Ishikawa (cell line): ENCODE measurements at regions not wholly inside any gene's neighbourhood (a gene's known extent, or its start where the extent isn't known, plus 50 kb on each side); places are given as distances from the start of the nearest gene placed in this dataset.

Experiments used
- CEBPB ChIP-seq: IDR thresholded peaks from 2 replicates; pipeline ENCODE4 v1.6.1; 2012
- CREB1 ChIP-seq: IDR thresholded peaks from 2 replicates; pipeline ENCODE4 v1.6.1; 2012; ENCODE audit warnings: low read depth
- EGR1 ChIP-seq: IDR thresholded peaks from 2 replicates; pipeline ENCODE4 v1.6.1; 2012
- EP300 ChIP-seq: IDR thresholded peaks from 2 replicates; pipeline ENCODE4 v1.6.1; 2012; ENCODE audit warnings: borderline replicate concordance
- FOXM1 ChIP-seq: IDR thresholded peaks from 2 replicates; pipeline ENCODE4 v1.6.1; 2012; ENCODE audit warnings: low read depth, borderline replicate concordance
- NFIC ChIP-seq: IDR thresholded peaks from 2 replicates; pipeline ENCODE4 v1.6.1; 2012
- RAD21 ChIP-seq: IDR thresholded peaks from 2 replicates; pipeline ENCODE4 v1.6.1; 2012; ENCODE audit warnings: low read depth
- TAF1 ChIP-seq: IDR thresholded peaks from 2 replicates; pipeline ENCODE4 v1.6.1; 2012; ENCODE audit warnings: low read depth, mild to moderate bottlenecking
- TCF12 ChIP-seq: IDR thresholded peaks from 2 replicates; pipeline ENCODE4 v1.6.1; 2012; ENCODE audit warnings: low read depth
- TEAD4 ChIP-seq: IDR thresholded peaks from 2 replicates; pipeline ENCODE4 v1.6.1; 2012
- YY1 ChIP-seq: IDR thresholded peaks from 2 replicates; pipeline ENCODE4 v1.6.1; 2012; ENCODE audit warnings: low read depth
- ZBTB7A ChIP-seq: IDR thresholded peaks from 2 replicates; pipeline ENCODE4 v1.6.1; 2012; ENCODE audit warnings: low read depth
- TF ChIP-seq, protein P1 (sequence below): IDR thresholded peaks from 2 replicates; pipeline ENCODE4 v1.6.1; 2012
- TF ChIP-seq, protein P2 (sequence below): IDR thresholded peaks from 2 replicates; pipeline ENCODE4 v1.6.1; 2012
- TF ChIP-seq, protein P3 (sequence below): IDR thresholded peaks from 2 replicates; pipeline ENCODE4 v1.6.1; 2012; ENCODE audit warnings: low read depth, mild to moderate bottlenecking

- TF ChIP-seq NFIC (no peak), TEAD4 (no peak), EP300 (no peak), CEBPB (no peak), FOXM1 (no peak), ZBTB7A (no peak)
- TF ChIP-seq, protein P1, sequence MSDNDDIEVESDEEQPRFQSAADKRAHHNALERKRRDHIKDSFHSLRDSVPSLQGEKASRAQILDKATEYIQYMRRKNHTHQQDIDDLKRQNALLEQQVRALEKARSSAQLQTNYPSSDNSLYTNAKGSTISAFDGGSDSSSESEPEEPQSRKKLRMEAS, result no peak
Observed at GRCh38 chr2:122080871-122081270, 325.4 kb downstream of the TSN start.

GRCh38 chr2:122081751-122082150 lies 326.3 kb downstream of the TSN start:
- TF ChIP-seq, protein P2, sequence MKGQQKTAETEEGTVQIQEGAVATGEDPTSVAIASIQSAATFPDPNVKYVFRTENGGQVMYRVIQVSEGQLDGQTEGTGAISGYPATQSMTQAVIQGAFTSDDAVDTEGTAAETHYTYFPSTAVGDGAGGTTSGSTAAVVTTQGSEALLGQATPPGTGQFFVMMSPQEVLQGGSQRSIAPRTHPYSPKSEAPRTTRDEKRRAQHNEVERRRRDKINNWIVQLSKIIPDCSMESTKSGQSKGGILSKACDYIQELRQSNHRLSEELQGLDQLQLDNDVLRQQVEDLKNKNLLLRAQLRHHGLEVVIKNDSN, result no peak
- no peak for TF ChIP-seq CEBPB
- TF ChIP-seq RAD21, result no peak
- no peak for TF ChIP-seq YY1
- TF ChIP-seq EGR1, result no peak
- TF ChIP-seq, protein P1, result no peak

DNA sequence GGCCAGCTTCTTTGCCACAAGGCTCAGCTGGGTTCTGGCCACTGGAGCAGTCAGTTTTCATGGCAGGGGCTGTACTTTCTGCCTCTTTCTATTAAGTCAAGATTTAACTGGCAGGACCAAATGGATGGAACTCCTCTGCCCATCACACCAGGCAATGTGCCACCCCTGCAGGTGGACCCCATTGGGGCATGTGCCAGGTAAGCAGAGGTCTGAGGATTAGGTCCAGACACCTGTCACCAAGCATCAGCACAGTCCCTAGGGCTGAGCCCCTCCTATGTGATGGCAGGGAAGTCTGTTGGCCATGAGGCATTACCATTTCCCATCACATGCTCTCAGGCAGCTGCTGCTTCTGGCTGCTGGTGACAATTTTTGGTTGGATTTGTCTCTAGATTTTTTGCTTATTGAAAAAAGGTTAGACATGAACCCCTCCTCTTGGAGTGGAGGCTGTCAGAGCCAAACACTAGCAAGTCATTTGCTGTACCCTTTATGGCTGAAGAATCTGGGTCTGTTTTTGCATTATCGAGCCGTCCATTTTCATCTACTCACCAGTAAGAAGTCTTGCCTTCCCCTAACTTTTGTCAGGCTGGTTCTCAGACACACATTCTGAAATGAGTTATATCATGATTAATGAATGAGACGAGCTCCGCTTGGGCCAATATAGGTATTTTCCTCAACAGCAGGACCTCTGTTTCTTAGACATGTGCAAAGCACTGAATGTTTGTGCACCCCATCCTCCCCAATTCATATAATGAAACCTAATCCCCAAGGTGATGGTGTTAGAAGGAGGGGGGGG lies 328.0 kb downstream of the TSN start:
- no peak for TF ChIP-seq NFIC

DNA sequence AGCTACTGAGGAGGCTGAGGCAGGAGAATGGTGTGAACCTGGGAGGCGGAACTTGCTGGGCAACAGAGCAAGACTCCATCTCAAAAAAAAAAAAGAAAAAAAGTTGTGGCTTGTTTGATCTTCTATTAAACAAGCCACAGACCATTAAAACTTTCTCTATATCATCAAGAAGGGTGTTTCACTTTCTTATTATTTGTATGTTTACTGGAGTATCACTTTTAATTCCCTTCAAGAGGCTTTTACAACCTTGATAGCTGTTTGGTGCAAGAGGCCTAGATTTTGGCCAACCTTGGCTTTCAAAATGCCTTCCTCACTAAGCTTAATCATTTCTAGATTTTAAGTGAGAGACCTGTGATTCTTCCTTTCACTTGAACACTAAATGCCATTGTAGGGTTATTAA lies 339.1 kb downstream of the TSN start:
- TF ChIP-seq ZBTB7A (no peak), CEBPB (no peak), TEAD4 (no peak), NFIC (no peak), TCF12 (no peak), EGR1 (no peak), TAF1 (no peak), EP300 (no peak)
- TF ChIP-seq, protein P2, result no peak
- TF ChIP-seq, protein P1, result no peak

DNA sequence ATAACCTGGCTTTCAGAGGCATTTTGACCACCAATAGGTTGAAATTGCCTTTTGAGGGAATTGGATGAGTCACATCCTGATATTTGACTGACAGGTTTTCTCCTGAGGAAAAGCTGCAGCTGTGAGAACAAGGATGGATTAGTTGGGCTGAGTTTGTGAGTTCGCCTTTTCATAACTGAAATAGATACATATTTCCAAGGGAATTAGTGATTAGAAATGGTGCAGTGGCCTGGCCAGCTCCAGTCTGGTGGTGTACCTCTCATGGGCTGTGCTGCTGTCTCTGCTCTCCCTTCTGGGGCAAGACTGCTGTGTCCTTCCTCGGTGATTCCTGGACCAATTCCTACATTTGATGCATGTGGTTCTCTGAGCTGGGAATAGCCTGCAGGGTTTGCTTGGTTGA lies 341.3 kb downstream of the TSN start:
- TF ChIP-seq NFIC (no peak), TCF12 (no peak), TAF1 (no peak), EGR1 (no peak), EP300 (no peak), ZBTB7A (no peak), CREB1 (no peak), TEAD4 (no peak)
- TF ChIP-seq, protein P1, result no peak
- TF ChIP-seq, protein P2, result no peak

DNA sequence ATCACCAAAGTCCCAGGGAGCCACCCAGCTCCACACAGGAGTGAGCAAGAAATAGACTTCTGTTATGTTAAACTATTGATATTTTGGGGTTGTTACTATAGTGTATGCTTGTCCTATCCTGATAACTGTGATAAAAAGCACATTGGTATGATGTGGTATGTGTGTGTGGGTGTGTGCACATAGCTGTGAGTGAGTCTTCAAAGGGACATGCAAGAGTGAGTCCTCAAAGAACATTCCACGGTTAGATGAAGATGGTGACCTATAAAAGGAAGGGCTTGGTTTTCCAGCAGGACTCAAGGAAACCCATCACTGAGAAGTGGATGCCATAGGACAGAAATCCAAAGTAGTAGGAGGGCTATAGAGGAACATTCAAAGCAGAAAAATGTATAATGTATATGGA lies 342.9 kb downstream of the TSN start:
- TF ChIP-seq TEAD4 (no peak), RAD21 (no peak), EGR1 (no peak), TCF12 (no peak), EP300 (no peak), FOXM1 (no peak), CREB1 (no peak), CEBPB (no peak), YY1 (no peak), TAF1 (no peak), ZBTB7A (no peak), NFIC (no peak)
- TF ChIP-seq, protein P3, sequence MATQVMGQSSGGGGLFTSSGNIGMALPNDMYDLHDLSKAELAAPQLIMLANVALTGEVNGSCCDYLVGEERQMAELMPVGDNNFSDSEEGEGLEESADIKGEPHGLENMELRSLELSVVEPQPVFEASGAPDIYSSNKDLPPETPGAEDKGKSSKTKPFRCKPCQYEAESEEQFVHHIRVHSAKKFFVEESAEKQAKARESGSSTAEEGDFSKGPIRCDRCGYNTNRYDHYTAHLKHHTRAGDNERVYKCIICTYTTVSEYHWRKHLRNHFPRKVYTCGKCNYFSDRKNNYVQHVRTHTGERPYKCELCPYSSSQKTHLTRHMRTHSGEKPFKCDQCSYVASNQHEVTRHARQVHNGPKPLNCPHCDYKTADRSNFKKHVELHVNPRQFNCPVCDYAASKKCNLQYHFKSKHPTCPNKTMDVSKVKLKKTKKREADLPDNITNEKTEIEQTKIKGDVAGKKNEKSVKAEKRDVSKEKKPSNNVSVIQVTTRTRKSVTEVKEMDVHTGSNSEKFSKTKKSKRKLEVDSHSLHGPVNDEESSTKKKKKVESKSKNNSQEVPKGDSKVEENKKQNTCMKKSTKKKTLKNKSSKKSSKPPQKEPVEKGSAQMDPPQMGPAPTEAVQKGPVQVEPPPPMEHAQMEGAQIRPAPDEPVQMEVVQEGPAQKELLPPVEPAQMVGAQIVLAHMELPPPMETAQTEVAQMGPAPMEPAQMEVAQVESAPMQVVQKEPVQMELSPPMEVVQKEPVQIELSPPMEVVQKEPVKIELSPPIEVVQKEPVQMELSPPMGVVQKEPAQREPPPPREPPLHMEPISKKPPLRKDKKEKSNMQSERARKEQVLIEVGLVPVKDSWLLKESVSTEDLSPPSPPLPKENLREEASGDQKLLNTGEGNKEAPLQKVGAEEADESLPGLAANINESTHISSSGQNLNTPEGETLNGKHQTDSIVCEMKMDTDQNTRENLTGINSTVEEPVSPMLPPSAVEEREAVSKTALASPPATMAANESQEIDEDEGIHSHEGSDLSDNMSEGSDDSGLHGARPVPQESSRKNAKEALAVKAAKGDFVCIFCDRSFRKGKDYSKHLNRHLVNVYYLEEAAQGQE, result no peak
- TF ChIP-seq, protein P1, result no peak
- TF ChIP-seq, protein P2, result no peak

DNA sequence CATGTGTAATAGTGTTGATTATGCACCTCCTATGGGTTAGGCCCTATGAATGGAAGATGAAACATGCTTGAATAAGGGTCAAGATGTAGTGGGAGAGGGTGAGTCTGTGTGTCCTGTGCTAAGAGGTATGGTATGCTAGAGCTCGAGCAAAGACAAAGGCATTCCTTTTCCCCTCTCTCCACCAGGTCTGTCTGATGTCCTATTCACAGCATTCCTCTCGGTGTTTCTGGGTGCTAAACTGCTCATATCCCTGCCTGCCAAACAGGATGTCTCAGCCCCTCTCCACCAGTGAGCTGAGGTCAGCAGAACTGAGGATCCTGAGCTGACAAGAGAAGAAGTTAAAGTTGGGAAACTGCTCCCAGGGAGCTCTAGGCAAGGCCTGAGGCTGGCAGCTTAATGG lies 344.9 kb downstream of the TSN start:
- no peak for TF ChIP-seq EP300
- TF ChIP-seq, protein P1, result no peak
- TF ChIP-seq TEAD4, result 0 out of 2 replicates have a peak, but pooled peaks have one; percentile 14
